ENCODE measurements at regions not wholly inside any gene's neighbourhood (a gene's known extent, or its start where the extent isn't known, plus 50 kb on each side); places are given as distances from the start of the nearest gene placed in this dataset.
"Not testable (repeated sequence)": the region's sequence is repeated elsewhere in the genome, so short reads cannot be mapped to it uniquely, and the experiment has no call there.

- Mint-ChIP-seq H3K4me1 (ENCODE audit: low read depth) (no peaks in the 10 kb centered on the region), H3K27ac (no peak overlapping the region), H3K9me3 (ENCODE audit: insufficient read depth) (no peaks in the 10 kb centered on the region), H3K4me3 (no peak overlapping the region), H3K27me3 (ENCODE audit: low read depth) (no peaks in the 10 kb centered on the region), H3K36me3 (ENCODE audit: low read depth) (no peaks in the 10 kb centered on the region)
- CTCF ChIA-PET, result no interaction called here
- ATAC-seq (no peak), DNase-seq (no peak)
- POLR2A ChIA-PET, result no interaction called here
Observed at GRCh38 chr16:86854626-86855294, 276.4 kb downstream of the FOXL1 start.

GRCh38 chr16:86856946-86857586 lies 278.7 kb downstream of the FOXL1 start:
- no peak overlapping the region for H3K4me3 Mint-ChIP-seq
- H3K9me3 Mint-ChIP-seq (ENCODE audit: insufficient read depth), result no peaks in the 10 kb centered on the region
- no peaks in the 10 kb centered on the region for H3K4me1 Mint-ChIP-seq (ENCODE audit: low read depth)
- no peaks in the 10 kb centered on the region for H3K27me3 Mint-ChIP-seq (ENCODE audit: low read depth)
- ChIA-PET CTCF (no interaction called here), POLR2A (no interaction called here)
- DNase-seq (no peak), ATAC-seq (no peak)
- no peak overlapping the region for H3K27ac Mint-ChIP-seq
- no peaks in the 10 kb centered on the region for H3K36me3 Mint-ChIP-seq (ENCODE audit: low read depth)

GRCh38 chr16:86857807-86858206 lies 279.5 kb downstream of the FOXL1 start:
- ATAC-seq (no peak), DNase-seq (no peak)
- Mint-ChIP-seq H3K27me3 (ENCODE audit: low read depth) (no peaks in the 10 kb centered on the region), H3K27ac (no peak overlapping the region), H3K4me3 (no peak overlapping the region), H3K36me3 (ENCODE audit: low read depth) (no peaks in the 10 kb centered on the region), H3K9me3 (ENCODE audit: insufficient read depth) (no peaks in the 10 kb centered on the region), H3K4me1 (ENCODE audit: low read depth) (no peaks in the 10 kb centered on the region)
- POLR2A ChIA-PET, result no interaction called here
- CTCF ChIA-PET, result no interaction called here

GRCh38 chr16:86858501-86858900 lies 280.2 kb downstream of the FOXL1 start:
- Mint-ChIP-seq H3K27me3 (ENCODE audit: low read depth) (no peaks in the 10 kb centered on the region), H3K9me3 (ENCODE audit: insufficient read depth) (no peaks in the 10 kb centered on the region), H3K27ac (no peak overlapping the region), H3K4me1 (ENCODE audit: low read depth) (no peaks in the 10 kb centered on the region), H3K36me3 (ENCODE audit: low read depth) (no peaks in the 10 kb centered on the region), H3K4me3 (no peak overlapping the region)
- CTCF ChIA-PET, result no interaction called here
- POLR2A ChIA-PET, result no interaction called here
- ATAC-seq, result no peak
- no peak for DNase-seq

GRCh38 chr16:86861270-86861858 lies 283.0 kb downstream of the FOXL1 start:
- ATAC-seq; POLR2A ChIA-PET; H3K9me3 Mint-ChIP-seq (ENCODE audit: insufficient read depth); H3K4me1 Mint-ChIP-seq (ENCODE audit: low read depth); H3K27ac Mint-ChIP-seq; H3K36me3 Mint-ChIP-seq (ENCODE audit: low read depth); CTCF ChIA-PET; H3K27me3 Mint-ChIP-seq (ENCODE audit: low read depth); DNase-seq; H3K4me3 Mint-ChIP-seq: not testable (repeated sequence)

GRCh38 chr16:86862595-86863280 lies 284.4 kb downstream of the FOXL1 start:
- Mint-ChIP-seq H3K4me1 (ENCODE audit: low read depth) (no peaks in the 10 kb centered on the region), H3K4me3 (no peak overlapping the region), H3K9me3 (ENCODE audit: insufficient read depth) (no peaks in the 10 kb centered on the region), H3K27ac (no peak overlapping the region), H3K36me3 (ENCODE audit: low read depth) (no peaks in the 10 kb centered on the region), H3K27me3 (ENCODE audit: low read depth) (no peaks in the 10 kb centered on the region)
- ChIA-PET CTCF (no interaction called here), POLR2A (no interaction called here)
- ATAC-seq (no peak), DNase-seq (no peak)

- no peak overlapping the region for H3K4me3 Mint-ChIP-seq
- H3K4me1 Mint-ChIP-seq (ENCODE audit: low read depth), result no peaks in the 10 kb centered on the region
- no peaks in the 10 kb centered on the region for H3K27me3 Mint-ChIP-seq (ENCODE audit: low read depth)
- ATAC-seq (no peak), DNase-seq (no peak)
- H3K27ac Mint-ChIP-seq, result no peak overlapping the region
- H3K9me3 Mint-ChIP-seq (ENCODE audit: insufficient read depth), result no peaks in the 10 kb centered on the region
- H3K36me3 Mint-ChIP-seq (ENCODE audit: low read depth), result no peaks in the 10 kb centered on the region
- ChIA-PET POLR2A (no interaction called here), CTCF (no interaction called here)
Observed at GRCh38 chr16:86863609-86864008, 285.3 kb downstream of the FOXL1 start.

- ChIA-PET POLR2A (no interaction called here), CTCF (no interaction called here)
- H3K27ac Mint-ChIP-seq, result no peak overlapping the region
- H3K9me3 Mint-ChIP-seq (ENCODE audit: insufficient read depth), result no peaks in the 10 kb centered on the region
- no peak overlapping the region for H3K4me3 Mint-ChIP-seq
- ATAC-seq, result no peak
- no peak for DNase-seq
- no peaks in the 10 kb centered on the region for H3K4me1 Mint-ChIP-seq (ENCODE audit: low read depth)
- no peaks in the 10 kb centered on the region for H3K36me3 Mint-ChIP-seq (ENCODE audit: low read depth)
- no peaks in the 10 kb centered on the region for H3K27me3 Mint-ChIP-seq (ENCODE audit: low read depth)
Observed at GRCh38 chr16:86864586-86864985, 286.2 kb downstream of the FOXL1 start.

GRCh38 chr16:86865851-86866662 lies 287.7 kb downstream of the FOXL1 start:
- Mint-ChIP-seq H3K36me3 (ENCODE audit: low read depth) (no peaks in the 10 kb centered on the region), H3K4me1 (ENCODE audit: low read depth) (no peaks in the 10 kb centered on the region), H3K27ac (no peak overlapping the region), H3K27me3 (ENCODE audit: low read depth) (no peaks in the 10 kb centered on the region), H3K9me3 (ENCODE audit: insufficient read depth) (no peaks in the 10 kb centered on the region), H3K4me3 (no peak overlapping the region)
- ATAC-seq (no peak), DNase-seq (no peak)
- ChIA-PET POLR2A (no interaction called here), CTCF (no interaction called here)

- ChIA-PET POLR2A (no interaction called here), CTCF (no interaction called here)
- no peaks in the 10 kb centered on the region for H3K9me3 Mint-ChIP-seq (ENCODE audit: insufficient read depth)
- H3K36me3 Mint-ChIP-seq (ENCODE audit: low read depth), result no peaks in the 10 kb centered on the region
- no peak for ATAC-seq
- H3K4me3 Mint-ChIP-seq, result no peak overlapping the region
- H3K27me3 Mint-ChIP-seq (ENCODE audit: low read depth), result no peaks in the 10 kb centered on the region
- DNase-seq, result no peak
- no peak overlapping the region for H3K27ac Mint-ChIP-seq
- no peaks in the 10 kb centered on the region for H3K4me1 Mint-ChIP-seq (ENCODE audit: low read depth)
Observed at GRCh38 chr16:86866986-86867722, 288.8 kb downstream of the FOXL1 start.

- Mint-ChIP-seq H3K27me3 (ENCODE audit: low read depth) (no peaks in the 10 kb centered on the region), H3K4me1 (ENCODE audit: low read depth) (no peaks in the 10 kb centered on the region), H3K4me3 (no peak overlapping the region), H3K36me3 (ENCODE audit: low read depth) (no peaks in the 10 kb centered on the region), H3K27ac (no peak overlapping the region), H3K9me3 (ENCODE audit: insufficient read depth) (no peaks in the 10 kb centered on the region)
- POLR2A ChIA-PET, result no interaction called here
- CTCF ChIA-PET, result no interaction called here
- ATAC-seq, result no peak
- DNase-seq, result no peak
Observed at GRCh38 chr16:86868070-86868469, 289.7 kb downstream of the FOXL1 start.
